Peyer's patch (tissue), 4 donors: ENCODE measurements at regions not wholly inside any gene's neighbourhood (a gene's known extent, or its start where the extent isn't known, plus 50 kb on each side); places are given as distances from the start of the nearest gene placed in this dataset.

Experiments
- CTCF ChIP-seq, 6 experiments: fragments of 450-650 bp in 4 of 6; fragments of 200-600 bp in 2 of 6; sonication (generic) in 1 of 6; IDR thresholded peaks; one replicate each; pipeline ENCODE4 v1.5.1; 2017 to 2019; ENCODE audit warnings: antibody characterized with exemption in 6 of 6, mild to moderate bottlenecking in 3 of 6, moderate library complexity in 1 of 6
- POLR2A ChIP-seq, 2 donors: fragments of 450-650 bp; IDR thresholded peaks; one replicate each; pipeline ENCODE4 v1.5.1; 2017; ENCODE audit warnings: antibody characterized with exemption in 2 of 2, mild to moderate bottlenecking in 2 of 2, moderate library complexity in 2 of 2

DNA sequence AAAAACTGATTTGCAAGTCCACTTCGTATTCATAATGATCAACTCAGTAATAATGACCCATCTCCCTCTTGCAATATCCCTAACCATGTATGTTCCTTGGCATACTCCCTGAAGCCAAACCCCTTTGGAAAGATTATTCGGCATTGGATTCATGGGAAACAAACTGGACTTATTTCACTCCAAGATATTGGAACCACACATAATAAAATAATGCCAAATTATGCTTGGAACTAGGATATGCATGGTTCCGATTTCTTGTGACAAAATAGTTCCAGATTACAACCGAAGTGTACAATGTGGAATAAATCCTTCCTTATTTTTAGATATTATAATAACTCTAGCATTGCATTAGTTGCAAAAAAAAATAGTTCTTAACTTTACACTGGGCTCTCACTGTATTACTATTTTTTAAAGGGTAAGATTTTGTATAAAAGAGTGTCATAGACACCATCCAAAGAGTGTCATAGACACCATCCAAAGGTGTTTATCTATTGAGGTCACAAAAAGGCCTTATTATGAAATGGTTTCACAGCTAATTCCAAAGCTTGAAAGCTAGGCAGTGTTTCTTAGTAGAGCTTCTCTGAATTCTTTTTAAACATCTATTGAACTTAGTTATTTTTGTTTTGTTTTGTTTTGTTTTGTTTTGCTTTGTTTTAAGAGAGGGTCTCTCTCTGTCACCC, 410.9 kb upstream of the JARID2 start:
- TF ChIP-seq CTCF (IDR thresholded peaks at IDR 0.05) (no peak), POLR2A (IDR thresholded peaks at IDR 0.05) (no peak)
